ENCODE measurements at regions not wholly inside any gene's neighbourhood (a gene's known extent, or its start where the extent isn't known, plus 50 kb on each side); places are given as distances from the start of the nearest gene placed in this dataset.

DNA sequence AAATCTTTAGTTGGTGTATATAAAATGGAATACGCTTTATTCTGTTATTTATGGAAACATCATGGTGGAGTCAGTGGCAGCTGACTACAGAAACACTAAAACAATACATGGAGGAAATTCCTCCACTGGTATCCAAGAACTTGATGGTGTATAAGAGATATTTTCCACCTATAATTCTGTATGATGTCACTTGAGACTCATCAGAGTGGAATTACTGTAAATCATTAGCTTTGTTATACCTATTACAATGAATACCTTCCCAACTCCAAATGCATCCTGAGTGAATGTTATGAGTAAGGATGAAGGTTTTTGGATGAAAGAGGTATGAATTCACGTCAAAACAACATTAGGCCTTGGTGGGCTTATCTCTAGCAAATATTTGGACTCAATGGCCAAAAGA lies 258.5 kb upstream of the SORL1-AS1 start:
- H4K20me1 ChIP-seq (ENCODE audit: control insufficient read depth, insufficient read depth, insufficient read length) = no peaks in the 10 kb centered on the region

More for the DNA sequence above, 258.5 kb upstream of the SORL1-AS1 start:
- no CpG with 5 or more reads among the region's 2 CpGs for WGBS (ENCODE audit: extremely low coverage, insufficient read length, low lambda C conversion rate)
- H3K14ac ChIP-seq (ENCODE audit: insufficient read depth, low read length) = no peak overlapping the region
- no peak for DNase-seq
- H3K56ac ChIP-seq (ENCODE audit: insufficient read length, low read depth, low read length) = no peak overlapping the region
- no peak overlapping the region for H2BK15ac ChIP-seq (ENCODE audit: low read depth, low read length)
- H3K4me1 Mint-ChIP-seq = peaks cover 12 to 14% of the 10 kb centered on the region in 2 experiments
- no peak overlapping the region for H2BK12ac ChIP-seq (ENCODE audit: insufficient read length, low read depth, low read length)
- H3K9me3 Mint-ChIP-seq = no peaks in the 10 kb centered on the region
- H2BK5ac ChIP-seq (ENCODE audit: insufficient read length, low read length) = no peak overlapping the region
- no peak overlapping the region for H3K27ac Mint-ChIP-seq
- TF ChIP-seq, protein P1, sequence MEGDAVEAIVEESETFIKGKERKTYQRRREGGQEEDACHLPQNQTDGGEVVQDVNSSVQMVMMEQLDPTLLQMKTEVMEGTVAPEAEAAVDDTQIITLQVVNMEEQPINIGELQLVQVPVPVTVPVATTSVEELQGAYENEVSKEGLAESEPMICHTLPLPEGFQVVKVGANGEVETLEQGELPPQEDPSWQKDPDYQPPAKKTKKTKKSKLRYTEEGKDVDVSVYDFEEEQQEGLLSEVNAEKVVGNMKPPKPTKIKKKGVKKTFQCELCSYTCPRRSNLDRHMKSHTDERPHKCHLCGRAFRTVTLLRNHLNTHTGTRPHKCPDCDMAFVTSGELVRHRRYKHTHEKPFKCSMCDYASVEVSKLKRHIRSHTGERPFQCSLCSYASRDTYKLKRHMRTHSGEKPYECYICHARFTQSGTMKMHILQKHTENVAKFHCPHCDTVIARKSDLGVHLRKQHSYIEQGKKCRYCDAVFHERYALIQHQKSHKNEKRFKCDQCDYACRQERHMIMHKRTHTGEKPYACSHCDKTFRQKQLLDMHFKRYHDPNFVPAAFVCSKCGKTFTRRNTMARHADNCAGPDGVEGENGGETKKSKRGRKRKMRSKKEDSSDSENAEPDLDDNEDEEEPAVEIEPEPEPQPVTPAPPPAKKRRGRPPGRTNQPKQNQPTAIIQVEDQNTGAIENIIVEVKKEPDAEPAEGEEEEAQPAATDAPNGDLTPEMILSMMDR (conservative IDR thresholded peaks at IDR 0.05) = no peak
- no peaks in the 10 kb centered on the region for H3K4me1 ChIP-seq (ENCODE audit: insufficient read depth, low read length)
- no peak overlapping the region for H3K4me3 Mint-ChIP-seq
- H2BK120ac ChIP-seq (ENCODE audit: low read depth, low read length, poor library complexity, severe bottlenecking) = no peak overlapping the region
- no peaks in the 10 kb centered on the region; the same call in 1 of the 2 replicates for H3K27me3 ChIP-seq (ENCODE audit: insufficient read depth, low read length)
- H3K9me3 ChIP-seq (ENCODE audit: control insufficient read depth, low read depth, low read length) = no peaks in the 10 kb centered on the region
- H3K23me2 ChIP-seq (ENCODE audit: insufficient read length, low read depth, low read length, poor library complexity, severe bottlenecking) = no peaks in the 10 kb centered on the region
- no peak overlapping the region for H3K9ac ChIP-seq (ENCODE audit: extremely low read depth, insufficient read length, low read length)
- no peak overlapping the region for H2AK5ac ChIP-seq (ENCODE audit: insufficient read length, low read length)
- H3K36me3 Mint-ChIP-seq (ENCODE audit: insufficient read depth in 1 of 3, low read depth in 3 of 3) = no peaks in the 10 kb centered on the region; a peak in 1 of 7 replicates
- no peak overlapping the region for H4K91ac ChIP-seq (ENCODE audit: insufficient read length, low read depth, low read length)
- no peak overlapping the region for H3K4ac ChIP-seq (ENCODE audit: low read depth, low read length)
- H4K8ac ChIP-seq (replicated peaks; ENCODE audit: insufficient read length, low read depth, low read length) = no peak overlapping the region
- H4K5ac ChIP-seq (ENCODE audit: insufficient read length, low read depth, low read length) = no peak overlapping the region
- H2AFZ ChIP-seq (ENCODE audit: low read length) = no peak overlapping the region
- H3K79me2 ChIP-seq (ENCODE audit: insufficient read depth, low read length) = no peaks in the 10 kb centered on the region
- H3K18ac ChIP-seq (ENCODE audit: insufficient read length, low read depth, low read length) = no peak overlapping the region
- H3K4me2 ChIP-seq (ENCODE audit: insufficient read depth, insufficient read length, low read length) = no peak overlapping the region
- no peak overlapping the region for H3T11ph ChIP-seq (ENCODE audit: low read length)
- no peak overlapping the region for H3K23ac ChIP-seq (ENCODE audit: insufficient read length, low read depth, low read length)
- H3K27me3 Mint-ChIP-seq (ENCODE audit: low read depth) = peaks cover 2% of the 10 kb centered on the region; the same call in 1 of the 2 replicates
- no peak overlapping the region for H3K27ac ChIP-seq (ENCODE audit: insufficient read length, low read depth, low read length)
- no peak overlapping the region for H2BK20ac ChIP-seq (ENCODE audit: low read depth, low read length, poor library complexity, severe bottlenecking)
- H3K79me1 ChIP-seq (ENCODE audit: insufficient read depth, low read depth, low read length, poor library complexity, severe bottlenecking) = no peaks in the 10 kb centered on the region
